BLaER1 treated with 17β-estradiol and CSF1 and Interleukin-3, amounts not matched to agents 10 nM and 100 nM (cell line): ENCODE measurements at regions not wholly inside any gene's neighbourhood (a gene's known extent, or its start where the extent isn't known, plus 50 kb on each side); places are given as distances from the start of the nearest gene placed in this dataset.

Experiments
- H3K27ac ChIP-seq, 11 experiments: shearing (Covaris generic); formaldehyde crosslinking; 2 replicates each; pipeline ENCODE4 v1.8.1; 2022
- H3K27me3 ChIP-seq, 11 experiments: shearing (Covaris generic); formaldehyde crosslinking; 2 replicates each; pipeline ENCODE4 v1.8.1; 2022
- H3K36me3 ChIP-seq, 11 experiments: shearing (Covaris generic); formaldehyde crosslinking; 2 replicates each; pipeline ENCODE4 v1.8.1; 2022
- H3K4me1 ChIP-seq, 10 experiments: shearing (Covaris generic); formaldehyde crosslinking; 2 replicates each; pipeline ENCODE4 v1.8.1; 2022
- H3K4me2 ChIP-seq, 11 experiments: shearing (Covaris generic); formaldehyde crosslinking; 2 replicates each; pipeline ENCODE4 v1.8.1; 2022
- H3K4me3 ChIP-seq, 10 experiments: shearing (Covaris generic); formaldehyde crosslinking; 2 replicates each; pipeline ENCODE4 v1.8.1; 2022
- H3K9ac ChIP-seq, 11 experiments: shearing (Covaris generic); formaldehyde crosslinking; 2 replicates each; pipeline ENCODE4 v1.8.1; 2022
- H3K9me3 ChIP-seq, 11 experiments: shearing (Covaris generic); formaldehyde crosslinking; replicated peaks in 1 of 11; 2 replicates each; pipeline ENCODE4 v1.8.1; 2022
- H4K20me1 ChIP-seq, 11 experiments: shearing (Covaris generic); formaldehyde crosslinking; 2 replicates each; pipeline ENCODE4 v1.8.1; 2022
- Cebpa-rat ChIP-seq, 11 experiments: shearing (Covaris generic); IDR thresholded peaks; 2 replicates each; pipeline ENCODE4 v1.8.1; 2022

DNA sequence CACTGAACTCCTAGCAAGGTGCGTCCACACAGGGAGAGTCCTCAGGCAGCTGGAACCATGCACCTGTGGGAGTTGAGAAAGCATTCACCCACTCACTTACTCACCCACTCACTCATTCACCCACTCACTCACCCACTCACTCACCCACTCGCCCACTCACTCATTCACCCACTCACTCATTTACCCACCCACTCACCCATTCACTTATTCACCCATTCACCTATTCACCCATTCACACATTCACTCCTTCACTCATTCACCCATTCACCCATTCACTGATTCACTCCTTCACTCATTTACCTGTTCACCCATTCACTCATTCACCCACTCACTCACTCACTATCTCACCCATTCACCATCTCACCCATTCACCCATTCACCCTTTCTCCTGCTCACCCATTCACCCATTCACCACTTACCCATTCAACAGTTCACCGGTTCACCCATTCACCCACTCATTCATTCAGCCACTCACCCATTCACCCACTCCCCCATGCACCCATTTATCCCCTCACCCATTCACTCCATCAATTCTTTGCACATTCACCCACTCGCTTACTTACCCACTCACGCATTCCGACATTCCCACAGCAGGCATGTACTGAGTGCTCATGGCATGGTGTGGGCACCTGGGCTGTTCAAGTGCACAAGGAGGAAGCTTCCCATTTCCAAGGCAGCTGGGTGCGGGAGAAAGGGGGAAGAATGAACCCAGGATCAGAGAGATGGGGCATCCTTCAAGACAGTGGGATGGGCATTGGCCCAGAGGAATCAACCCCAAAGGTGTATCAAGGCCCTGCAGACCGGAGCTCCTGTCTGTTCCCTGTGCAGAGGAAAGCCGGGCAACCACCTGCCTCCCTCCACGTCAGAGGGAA is 135.2 kb upstream of the C14orf180 start:
- 0 out of 20 replicates have a peak, but pooled peaks cover 0 to 3% (median 0%) of the 10 kb centered on the region in 10 experiments for H3K4me1 ChIP-seq

DNA sequence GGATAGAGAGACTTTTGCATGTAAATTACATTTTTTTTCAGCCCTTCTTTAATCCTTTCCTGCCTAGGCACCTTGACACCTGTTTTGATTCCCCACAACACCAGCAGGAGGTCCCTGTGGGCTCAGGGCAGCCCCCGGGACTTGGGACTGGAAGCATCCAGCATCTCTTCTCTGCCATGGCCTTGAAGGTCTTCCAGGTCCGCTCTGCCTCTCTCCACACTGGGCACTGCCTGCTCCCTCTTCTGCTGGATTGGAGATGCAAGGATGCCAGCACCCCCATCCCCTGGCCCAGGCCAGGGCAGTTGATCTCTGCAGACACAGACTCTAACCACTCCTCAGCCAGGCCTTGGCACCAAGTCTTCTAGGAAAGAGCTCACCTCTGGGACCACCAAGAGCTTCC is 134.5 kb upstream of the C14orf180 start:
- H3K36me3 ChIP-seq = no peaks in the 10 kb centered on the region
- no peak for TF ChIP-seq Cebpa-rat (IDR thresholded peaks at IDR 0.05)
- peaks cover 7 to 20% (median 13%) of the 10 kb centered on the region in 11 experiments; a peak in 17 of 22 replicates for H3K9me3 ChIP-seq
- no peak overlapping the region for H3K9ac ChIP-seq
- H3K27ac ChIP-seq = no peak overlapping the region
- H3K27me3 ChIP-seq = no peaks in the 10 kb centered on the region
- H3K4me1 ChIP-seq = 0 out of 20 replicates have a peak, but pooled peaks cover 0 to 3% (median 0%) of the 10 kb centered on the region in 10 experiments
- no peaks in the 10 kb centered on the region; a peak in 1 of 22 replicates for H4K20me1 ChIP-seq
- no peak overlapping the region for H3K4me3 ChIP-seq
- no peak overlapping the region for H3K4me2 ChIP-seq

More for the DNA sequence above, 135.2 kb upstream of the C14orf180 start:
- Histone ChIP-seq H3K27ac (no peak overlapping the region), H4K20me1 (no peaks in the 10 kb centered on the region; a peak in 1 of 22 replicates), H3K9me3 (peaks cover 7 to 15% (median 12%) of the 10 kb centered on the region in 11 experiments; a peak in 17 of 22 replicates), H3K4me3 (no peak overlapping the region), H3K36me3 (no peaks in the 10 kb centered on the region), H3K9ac (no peak overlapping the region), H3K4me2 (no peak overlapping the region), H3K27me3 (no peaks in the 10 kb centered on the region)
- no peak for TF ChIP-seq Cebpa-rat (IDR thresholded peaks at IDR 0.05)

DNA sequence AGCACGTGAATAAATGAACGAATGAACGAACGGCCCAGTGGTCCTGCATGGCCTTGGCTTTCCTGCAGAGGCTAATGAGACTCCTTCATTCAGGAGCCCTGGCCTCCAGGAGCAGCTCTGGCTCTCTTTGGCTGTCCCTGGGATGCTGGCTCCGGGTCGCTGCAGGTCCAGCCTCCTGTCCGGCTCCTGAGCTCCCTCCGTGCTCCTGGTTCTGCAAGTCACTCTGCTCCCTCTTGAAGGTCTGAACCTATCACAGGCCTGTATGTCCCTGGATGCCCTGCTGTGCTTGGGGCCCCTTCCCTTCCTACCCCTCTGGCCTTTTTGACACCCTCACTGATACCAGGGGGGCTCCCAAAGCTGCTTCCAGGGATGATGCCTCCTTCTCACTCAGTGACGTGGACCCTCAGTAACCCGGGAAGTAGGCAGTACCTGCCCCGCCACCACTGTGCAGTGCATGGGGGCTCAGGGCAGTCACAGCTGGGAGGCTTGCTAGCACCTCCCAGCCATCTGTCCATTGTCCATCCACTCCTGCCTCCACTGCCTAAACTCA is 133.7 kb upstream of the C14orf180 start:
- peaks cover 12 to 28% (median 21%) of the 10 kb centered on the region in 11 experiments; a peak in 21 of 22 replicates for H3K9me3 ChIP-seq

GRCh38 chr14:104446611-104447010 is 133.0 kb upstream of the C14orf180 start:
- Histone ChIP-seq H3K4me1 (no peaks in the 10 kb centered on the region), H3K4me3 (no peak overlapping the region), H3K9ac (no peak overlapping the region), H3K27ac (no peak overlapping the region), H3K36me3 (no peaks in the 10 kb centered on the region), H4K20me1 (no peaks in the 10 kb centered on the region; a peak in 1 of 22 replicates), H3K9me3 (peaks cover 19 to 33% (median 28%) of the 10 kb centered on the region in 11 experiments; a peak in 21 of 22 replicates), H3K27me3 (no peaks in the 10 kb centered on the region), H3K4me2 (no peak overlapping the region)
- no peak for TF ChIP-seq Cebpa-rat (IDR thresholded peaks at IDR 0.05)

More for the DNA sequence above, 133.7 kb upstream of the C14orf180 start:
- Histone ChIP-seq H3K27me3 (no peaks in the 10 kb centered on the region), H3K27ac (no peak overlapping the region), H4K20me1 (no peaks in the 10 kb centered on the region; a peak in 1 of 22 replicates), H3K9ac (no peak overlapping the region), H3K4me2 (no peak overlapping the region), H3K36me3 (no peaks in the 10 kb centered on the region), H3K4me1 (0 out of 20 replicates have a peak, but pooled peaks cover 0 to 3% (median 0%) of the 10 kb centered on the region in 10 experiments), H3K4me3 (no peak overlapping the region)
- TF ChIP-seq Cebpa-rat (IDR thresholded peaks at IDR 0.05) = no peak

GRCh38 chr14:104447750-104448149 is 131.8 kb upstream of the C14orf180 start:
- TF ChIP-seq Cebpa-rat (IDR thresholded peaks at IDR 0.05) = no peak
- H3K9me3 ChIP-seq = peaks cover 20 to 36% (median 30%) of the 10 kb centered on the region in 11 experiments; a peak in 21 of 22 replicates
- H3K4me2 ChIP-seq = no peak overlapping the region
- no peak overlapping the region for H3K4me3 ChIP-seq
- H3K27me3 ChIP-seq = no peaks in the 10 kb centered on the region
- H3K9ac ChIP-seq = no peak overlapping the region
- H3K36me3 ChIP-seq = no peaks in the 10 kb centered on the region
- H4K20me1 ChIP-seq = no peaks in the 10 kb centered on the region; a peak in 1 of 22 replicates
- no peak overlapping the region for H3K27ac ChIP-seq
- no peaks in the 10 kb centered on the region for H3K4me1 ChIP-seq

DNA sequence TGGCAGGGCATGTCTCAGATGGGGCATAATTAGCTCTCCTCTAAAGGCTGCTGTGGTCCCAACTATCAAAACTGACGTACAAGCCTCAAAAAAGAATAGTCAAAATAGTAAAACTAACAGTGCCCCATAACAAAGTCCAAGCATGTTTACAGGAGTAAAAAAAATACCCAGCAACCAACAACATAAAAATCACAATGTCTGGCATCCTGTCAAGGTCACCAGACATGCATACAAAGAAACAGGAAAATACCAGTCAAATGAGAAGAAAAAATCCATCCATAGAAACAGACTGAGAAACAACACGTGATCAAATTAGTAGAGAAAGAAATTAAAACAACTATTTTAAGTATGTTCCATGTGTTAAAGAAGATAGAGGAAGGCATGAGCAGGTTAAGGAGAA is 131.2 kb upstream of the C14orf180 start:
- no peaks in the 10 kb centered on the region for H3K27me3 ChIP-seq
- TF ChIP-seq Cebpa-rat (IDR thresholded peaks at IDR 0.05) = no peak
- H3K36me3 ChIP-seq = no peaks in the 10 kb centered on the region
- no peak overlapping the region for H3K27ac ChIP-seq
- H3K9ac ChIP-seq = no peak overlapping the region
- H3K4me1 ChIP-seq = no peaks in the 10 kb centered on the region
- H3K4me2 ChIP-seq = no peak overlapping the region
- no peaks in the 10 kb centered on the region; a peak in 1 of 22 replicates for H4K20me1 ChIP-seq
- no peak overlapping the region for H3K4me3 ChIP-seq
- H3K9me3 ChIP-seq = peaks cover 20 to 36% (median 30%) of the 10 kb centered on the region in 11 experiments; a peak in 21 of 22 replicates

- Histone ChIP-seq H3K4me3 (no peak overlapping the region), H3K27ac (no peak overlapping the region), H3K9ac (no peak overlapping the region), H3K36me3 (no peaks in the 10 kb centered on the region), H3K4me2 (no peak overlapping the region), H3K9me3 (peaks cover 20 to 36% (median 30%) of the 10 kb centered on the region in 11 experiments; a peak in 21 of 22 replicates), H3K4me1 (no peaks in the 10 kb centered on the region), H4K20me1 (no peaks in the 10 kb centered on the region), H3K27me3 (no peaks in the 10 kb centered on the region)
- TF ChIP-seq Cebpa-rat (IDR thresholded peaks at IDR 0.05) = no peak
These were observed 130.8 kb upstream of the C14orf180 start for GRCh38 chr14:104448721-104449120.

GRCh38 chr14:104450811-104451401 is 128.7 kb upstream of the C14orf180 start:
- Histone ChIP-seq H3K9me3 (peaks cover 20 to 36% (median 30%) of the 10 kb centered on the region in 11 experiments; a peak in 21 of 22 replicates), H3K27ac (no peak overlapping the region), H3K9ac (no peak overlapping the region), H3K4me1 (no peaks in the 10 kb centered on the region), H3K4me3 (no peak overlapping the region), H3K36me3 (no peaks in the 10 kb centered on the region), H4K20me1 (no peaks in the 10 kb centered on the region), H3K4me2 (no peak overlapping the region), H3K27me3 (no peaks in the 10 kb centered on the region)
- TF ChIP-seq Cebpa-rat (IDR thresholded peaks at IDR 0.05) = no peak

- no peak overlapping the region for H3K27ac ChIP-seq
- TF ChIP-seq Cebpa-rat (IDR thresholded peaks at IDR 0.05) = no peak
- H3K27me3 ChIP-seq = no peaks in the 10 kb centered on the region
- no peak overlapping the region for H3K9ac ChIP-seq
- no peak overlapping the region for H3K4me2 ChIP-seq
- no peaks in the 10 kb centered on the region for H3K36me3 ChIP-seq
- no peaks in the 10 kb centered on the region for H3K4me1 ChIP-seq
- H4K20me1 ChIP-seq = no peaks in the 10 kb centered on the region
- H3K4me3 ChIP-seq = no peak overlapping the region
- H3K9me3 ChIP-seq = peaks cover 20 to 36% (median 30%) of the 10 kb centered on the region in 11 experiments; a peak in 21 of 22 replicates
These were observed 128.1 kb upstream of the C14orf180 start for GRCh38 chr14:104451474-104451873.
